WTC11 (cell line): ENCODE measurements at regions not wholly inside any gene's neighbourhood (a gene's known extent, or its start where the extent isn't known, plus 50 kb on each side); places are given as distances from the start of the nearest gene placed in this dataset.
A peak's percentile ranks its signal among the peaks of the same experiment; 100 is the strongest.

Experiments used
- ATAC-seq: fragments of 200-7000 bp; cut with Tn5 transposase; 2 replicates; pipeline ENCODE4 v1.10.0; 2021; ENCODE audit warnings: mild to moderate bottlenecking, moderate library complexity
- CTCF ChIA-PET: fragments of 300-600 bp; sonication (Branson Sonifier 250); formaldehyde crosslinking; loops from one replicate; lab custom pipeline; 2021; ENCODE audit warnings: antibody characterized with exemption; lab: Charles Lee
- POLR2A ChIA-PET: fragments of 350-600 bp; sonication (Branson Sonifier 250); formaldehyde crosslinking; loops from one replicate; lab custom pipeline; 2021; ENCODE audit warnings: antibody characterized with exemption; lab: Charles Lee
- DNase-seq: peaks from one replicate; pipeline ENCODE4 v3.0.0; 2021; ENCODE audit warnings: low spot score
- H3K27ac Mint-ChIP-seq: 2 replicates; pipeline ENCODE4 v1.8.0; 2021; ENCODE audit warnings: mixed read lengths
- H3K27me3 Mint-ChIP-seq: 2 replicates; pipeline ENCODE4 v1.8.0; 2021; ENCODE audit warnings: low read depth, mild to moderate bottlenecking, moderate library complexity, mixed read lengths
- H3K36me3 Mint-ChIP-seq: 2 replicates; pipeline ENCODE4 v1.8.0; 2021; ENCODE audit warnings: mixed read lengths
- H3K4me1 Mint-ChIP-seq: 2 replicates; pipeline ENCODE4 v1.8.0; 2022; ENCODE audit warnings: mixed read lengths
- H3K4me3 Mint-ChIP-seq: 2 replicates; pipeline ENCODE4 v1.8.0; 2021; ENCODE audit warnings: mild to moderate bottlenecking, moderate library complexity, mixed read lengths
- H3K9me3 Mint-ChIP-seq: 2 replicates; pipeline ENCODE4 v1.8.0; 2021; ENCODE audit warnings: mixed read lengths
- CREM ChIP-seq: sonication (generic); formaldehyde crosslinking; IDR thresholded peaks from 2 replicates; pipeline ENCODE4 v1.8.1; 2022; ENCODE audit warnings: mild to moderate bottlenecking, missing genetic modification reagents, moderate library complexity
- FOXJ3 ChIP-seq: sonication (generic); formaldehyde crosslinking; IDR thresholded peaks from 2 replicates; pipeline ENCODE4 v1.9.0; 2021; ENCODE audit warnings: missing genetic modification reagents, mild to moderate bottlenecking, borderline replicate concordance
- JUN ChIP-seq: sonication (generic); formaldehyde crosslinking; IDR thresholded peaks from 2 replicates; pipeline ENCODE4 v1.8.0; 2023; ENCODE audit warnings: mild to moderate bottlenecking, missing genetic modification reagents
- KAT7 ChIP-seq: sonication (generic); formaldehyde crosslinking; IDR thresholded peaks from 2 replicates; pipeline ENCODE4 v1.8.1; 2023; ENCODE audit warnings: missing genetic modification reagents, mild to moderate bottlenecking, borderline replicate concordance
- MXD4 ChIP-seq: fragments of 250-450 bp; sonication (Bioruptor Pico); IDR thresholded peaks from 2 replicates; pipeline ENCODE4 v1.8.0; 2021; ENCODE audit warnings: mild to moderate bottlenecking, moderate library complexity, borderline replicate concordance
- NR1H2 ChIP-seq: sonication (generic); formaldehyde crosslinking; IDR thresholded peaks from 2 replicates; pipeline ENCODE4 v1.9.0; 2021; ENCODE audit warnings: mild to moderate bottlenecking, moderate library complexity, missing genetic modification reagents
- NR2C2 ChIP-seq: sonication (generic); formaldehyde crosslinking; IDR thresholded peaks from 2 replicates; pipeline ENCODE4 v1.8.0; 2022; ENCODE audit warnings: mild to moderate bottlenecking, missing genetic modification reagents
- PRRX2 ChIP-seq: fragments of 250-450 bp; sonication (Bioruptor Pico); IDR thresholded peaks from 2 replicates; pipeline ENCODE4 v1.8.0; 2021; ENCODE audit warnings: mild to moderate bottlenecking
- RELA ChIP-seq: sonication (generic); formaldehyde crosslinking; IDR thresholded peaks from 2 replicates; pipeline ENCODE4 v1.8.1; 2022; ENCODE audit warnings: missing genetic modification reagents, mild to moderate bottlenecking, borderline replicate concordance
- TP53 ChIP-seq: sonication (generic); formaldehyde crosslinking; IDR thresholded peaks from 2 replicates; pipeline ENCODE4 v1.8.1; 2023; ENCODE audit warnings: mild to moderate bottlenecking, missing genetic modification reagents
- ZBTB21 ChIP-seq: sonication (generic); formaldehyde crosslinking; IDR thresholded peaks from 2 replicates; pipeline ENCODE4 v1.8.1; 2023; ENCODE audit warnings: mild to moderate bottlenecking, missing genetic modification reagents, borderline replicate concordance
- ZNF317 ChIP-seq: sonication (generic); formaldehyde crosslinking; IDR thresholded peaks from 2 replicates; pipeline ENCODE4 v1.8.1; 2023; ENCODE audit warnings: low read depth, mild to moderate bottlenecking, moderate library complexity, missing genetic modification reagents, borderline replicate concordance
- ZNF416 ChIP-seq: fragments of 250-450 bp; sonication (Bioruptor Pico); IDR thresholded peaks from 2 replicates; pipeline ENCODE4 v1.9.0; 2021; ENCODE audit warnings: mild to moderate bottlenecking, inconsistent platforms
- TF ChIP-seq, protein P1 (sequence below): sonication (generic); formaldehyde crosslinking; IDR thresholded peaks from 2 replicates; pipeline ENCODE4 v1.8.0; 2022; ENCODE audit warnings: mild to moderate bottlenecking, missing genetic modification reagents
- TF ChIP-seq, protein P2 (sequence below): sonication (generic); formaldehyde crosslinking; IDR thresholded peaks from 2 replicates; pipeline ENCODE4 v1.8.1; 2023; ENCODE audit warnings: mild to moderate bottlenecking, moderate library complexity, missing genetic modification reagents
- TF ChIP-seq, protein P3 (sequence below): sonication (generic); formaldehyde crosslinking; IDR thresholded peaks from 2 replicates; pipeline ENCODE4 v1.8.0; 2023; ENCODE audit warnings: missing genetic modification reagents, mild to moderate bottlenecking, borderline replicate concordance
- TF ChIP-seq, protein P4 (sequence below): sonication (generic); formaldehyde crosslinking; IDR thresholded peaks from 2 replicates; pipeline ENCODE4 v1.8.1; 2023; ENCODE audit warnings: mild to moderate bottlenecking, missing genetic modification reagents, moderate library complexity

GRCh38 chr12:131217024-131217586, 263.4 kb downstream of the ADGRD1 start:
- Mint-ChIP-seq H3K27ac (no peak overlapping the region), H3K36me3 (peaks cover 7% of the 10 kb centered on the region), H3K27me3 (no peaks in the 10 kb centered on the region), H3K9me3 (peaks cover 16% of the 10 kb centered on the region), H3K4me3 (no peak overlapping the region), H3K4me1 (peaks cover 23% of the 10 kb centered on the region)
- no peak for ATAC-seq
- CTCF ChIA-PET: interaction anchor here (0.6 kb wide), 1 partner anchor 109 kb away, joined by 3 read pairs; no protein-coding TSS in a partner anchor
- no peak for TF ChIP-seq NR2C2 (CRISPR knock-in tag)
- TF ChIP-seq, protein P1, sequence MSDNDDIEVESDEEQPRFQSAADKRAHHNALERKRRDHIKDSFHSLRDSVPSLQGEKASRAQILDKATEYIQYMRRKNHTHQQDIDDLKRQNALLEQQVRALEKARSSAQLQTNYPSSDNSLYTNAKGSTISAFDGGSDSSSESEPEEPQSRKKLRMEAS (CRISPR knock-in tag): no peak
- TF ChIP-seq ZNF416: no peak
- TF ChIP-seq, protein P2, sequence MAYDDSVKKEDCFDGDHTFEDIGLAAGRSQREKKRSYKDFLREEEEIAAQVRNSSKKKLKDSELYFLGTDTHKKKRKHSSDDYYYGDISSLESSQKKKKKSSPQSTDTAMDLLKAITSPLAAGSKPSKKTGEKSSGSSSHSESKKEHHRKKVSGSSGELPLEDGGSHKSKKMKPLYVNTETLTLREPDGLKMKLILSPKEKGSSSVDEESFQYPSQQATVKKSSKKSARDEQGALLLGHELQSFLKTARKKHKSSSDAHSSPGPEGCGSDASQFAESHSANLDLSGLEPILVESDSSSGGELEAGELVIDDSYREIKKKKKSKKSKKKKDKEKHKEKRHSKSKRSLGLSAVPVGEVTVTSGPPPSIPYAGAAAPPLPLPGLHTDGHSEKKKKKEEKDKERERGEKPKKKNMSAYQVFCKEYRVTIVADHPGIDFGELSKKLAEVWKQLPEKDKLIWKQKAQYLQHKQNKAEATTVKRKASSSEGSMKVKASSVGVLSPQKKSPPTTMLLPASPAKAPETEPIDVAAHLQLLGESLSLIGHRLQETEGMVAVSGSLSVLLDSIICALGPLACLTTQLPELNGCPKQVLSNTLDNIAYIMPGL: no peak
- no peak for TF ChIP-seq KAT7 (CRISPR knock-in tag)
- no peak for TF ChIP-seq FOXJ3
- TF ChIP-seq PRRX2 (CRISPR knock-in tag): no peak
- TF ChIP-seq ZNF317 (CRISPR knock-in tag): no peak
- TF ChIP-seq NR1H2 (CRISPR knock-in tag): no peak
- no peak for DNase-seq
- POLR2A ChIA-PET: no interaction called here

- H3K9me3 Mint-ChIP-seq: peaks cover 5% of the 10 kb centered on the region
- TF ChIP-seq NR1H2 (CRISPR knock-in tag): no peak
- no peak for TF ChIP-seq RELA (CRISPR knock-in tag)
- TF ChIP-seq, protein P1 (CRISPR knock-in tag): no peak
- TF ChIP-seq ZBTB21 (CRISPR knock-in tag): 0 out of 2 replicates have a peak, but pooled peaks have one; percentile 46
- TF ChIP-seq, protein P3, sequence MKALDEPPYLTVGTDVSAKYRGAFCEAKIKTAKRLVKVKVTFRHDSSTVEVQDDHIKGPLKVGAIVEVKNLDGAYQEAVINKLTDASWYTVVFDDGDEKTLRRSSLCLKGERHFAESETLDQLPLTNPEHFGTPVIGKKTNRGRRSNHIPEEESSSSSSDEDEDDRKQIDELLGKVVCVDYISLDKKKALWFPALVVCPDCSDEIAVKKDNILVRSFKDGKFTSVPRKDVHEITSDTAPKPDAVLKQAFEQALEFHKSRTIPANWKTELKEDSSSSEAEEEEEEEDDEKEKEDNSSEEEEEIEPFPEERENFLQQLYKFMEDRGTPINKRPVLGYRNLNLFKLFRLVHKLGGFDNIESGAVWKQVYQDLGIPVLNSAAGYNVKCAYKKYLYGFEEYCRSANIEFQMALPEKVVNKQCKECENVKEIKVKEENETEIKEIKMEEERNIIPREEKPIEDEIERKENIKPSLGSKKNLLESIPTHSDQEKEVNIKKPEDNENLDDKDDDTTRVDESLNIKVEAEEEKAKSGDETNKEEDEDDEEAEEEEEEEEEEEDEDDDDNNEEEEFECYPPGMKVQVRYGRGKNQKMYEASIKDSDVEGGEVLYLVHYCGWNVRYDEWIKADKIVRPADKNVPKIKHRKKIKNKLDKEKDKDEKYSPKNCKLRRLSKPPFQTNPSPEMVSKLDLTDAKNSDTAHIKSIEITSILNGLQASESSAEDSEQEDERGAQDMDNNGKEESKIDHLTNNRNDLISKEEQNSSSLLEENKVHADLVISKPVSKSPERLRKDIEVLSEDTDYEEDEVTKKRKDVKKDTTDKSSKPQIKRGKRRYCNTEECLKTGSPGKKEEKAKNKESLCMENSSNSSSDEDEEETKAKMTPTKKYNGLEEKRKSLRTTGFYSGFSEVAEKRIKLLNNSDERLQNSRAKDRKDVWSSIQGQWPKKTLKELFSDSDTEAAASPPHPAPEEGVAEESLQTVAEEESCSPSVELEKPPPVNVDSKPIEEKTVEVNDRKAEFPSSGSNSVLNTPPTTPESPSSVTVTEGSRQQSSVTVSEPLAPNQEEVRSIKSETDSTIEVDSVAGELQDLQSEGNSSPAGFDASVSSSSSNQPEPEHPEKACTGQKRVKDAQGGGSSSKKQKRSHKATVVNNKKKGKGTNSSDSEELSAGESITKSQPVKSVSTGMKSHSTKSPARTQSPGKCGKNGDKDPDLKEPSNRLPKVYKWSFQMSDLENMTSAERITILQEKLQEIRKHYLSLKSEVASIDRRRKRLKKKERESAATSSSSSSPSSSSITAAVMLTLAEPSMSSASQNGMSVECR (CRISPR knock-in tag): no peak
- TF ChIP-seq MXD4 (CRISPR knock-in tag): no peak
- no peak for TF ChIP-seq JUN (CRISPR knock-in tag)
- TF ChIP-seq, protein P4, sequence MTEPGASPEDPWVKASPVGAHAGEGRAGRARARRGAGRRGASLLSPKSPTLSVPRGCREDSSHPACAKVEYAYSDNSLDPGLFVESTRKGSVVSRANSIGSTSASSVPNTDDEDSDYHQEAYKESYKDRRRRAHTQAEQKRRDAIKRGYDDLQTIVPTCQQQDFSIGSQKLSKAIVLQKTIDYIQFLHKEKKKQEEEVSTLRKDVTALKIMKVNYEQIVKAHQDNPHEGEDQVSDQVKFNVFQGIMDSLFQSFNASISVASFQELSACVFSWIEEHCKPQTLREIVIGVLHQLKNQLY (CRISPR knock-in tag): no peak
- 0 out of 2 replicates have a peak, but pooled peaks have one; percentile 19 for TF ChIP-seq TP53 (CRISPR knock-in tag)
- no peak for TF ChIP-seq CREM (CRISPR knock-in tag)
- POLR2A ChIA-PET: no interaction called here
- H3K27ac Mint-ChIP-seq: peak overlapping the region; percentile 61
- H3K4me1 Mint-ChIP-seq: peaks cover 28% of the 10 kb centered on the region
- H3K4me3 Mint-ChIP-seq: 0 out of 2 replicates have a peak overlapping the region, but pooled peaks have one; percentile 6
- CTCF ChIA-PET: interaction anchor here (0.9 to 1.2 kb wide), 6 partner anchors 59 to 236 kb away, joined by 3 to 10 read pairs (median 4); no protein-coding TSS in a partner anchor
- DNase-seq: peak; percentile 51
- H3K27me3 Mint-ChIP-seq: no peaks in the 10 kb centered on the region
- H3K36me3 Mint-ChIP-seq: peaks cover under 1% of the 10 kb centered on the region
- ATAC-seq: peak; percentile 84
Observed at GRCh38 chr12:131218026-131218922, 264.6 kb downstream of the ADGRD1 start.
